CD14-positive monocyte (primary cell): ENCODE measurements at regions not wholly inside any gene's neighbourhood (a gene's known extent, or its start where the extent isn't known, plus 50 kb on each side); places are given as distances from the start of the nearest gene placed in this dataset.

Experiments
- DNase-seq, 3 donors: peaks; one replicate each; pipeline ENCODE4 v3.0.0-alpha.2; 2011 to 2022
- H2AFZ ChIP-seq: 2 replicates; pipeline ENCODE4 v1.6.0; 2012; ENCODE audit warnings: mild to moderate bottlenecking, low read depth, low read length, inconsistent platforms; ENCODE audit not compliant: insufficient read depth, poor library complexity, severe bottlenecking
- H3K27ac ChIP-seq, 2 donors: 1 replicate in 1 of 2; 2 replicates in 1 of 2; pipeline ENCODE4 v1.5.1; 2012 to 2013; ENCODE audit warnings: low read length in 2 of 2, control low read depth in 1 of 2, inconsistent platforms in 1 of 2, low read depth in 1 of 2, mild to moderate bottlenecking in 1 of 2
- H3K27me3 ChIP-seq, 2 donors: one replicate each; pipeline versions ENCODE4 v1.6.0 to v1.6.1; 2011 to 2013; ENCODE audit warnings: low read length in 2 of 2; ENCODE audit not compliant: control insufficient read depth in 2 of 2, insufficient read depth in 2 of 2
- H3K36me3 ChIP-seq, 2 donors: replicated peaks in 1 of 2; 1 replicate in 1 of 2; 2 replicates in 1 of 2; pipeline versions ENCODE4 v1.5.1 to v1.6.1; 2012 to 2013; ENCODE audit warnings: low read length in 2 of 2, control low read depth in 1 of 2, inconsistent platforms in 1 of 2, mild to moderate bottlenecking in 1 of 2; ENCODE audit not compliant: insufficient read depth in 2 of 2, control insufficient read depth in 1 of 2
- H3K4me1 ChIP-seq, 2 donors: 1 replicate in 1 of 2; 2 replicates in 1 of 2; pipeline versions ENCODE4 v1.5.1 to v1.6.1; 2012 to 2013; ENCODE audit warnings: low read length in 2 of 2, control low read depth in 1 of 2, inconsistent platforms in 1 of 2, mild to moderate bottlenecking in 1 of 2, moderate library complexity in 1 of 2; ENCODE audit not compliant: insufficient read depth in 2 of 2, control insufficient read depth in 1 of 2
- H3K4me2 ChIP-seq: replicated peaks from 2 replicates; pipeline ENCODE3; 2012; ENCODE audit warnings: low read length, moderate library complexity, mild to moderate bottlenecking; ENCODE audit not compliant: poor library complexity, severe bottlenecking; ENCODE audit errors: extremely low read depth
- H3K4me3 ChIP-seq, 3 experiments: fragments of 200-600 bp in 1 of 3; sonication (generic) in 1 of 3; replicated peaks in 1 of 3; 1 replicate in 2 of 3; 2 replicates in 1 of 3; pipeline ENCODE4 v1.5.1; 2011 to 2013; ENCODE audit warnings: low read length in 3 of 3, mild to moderate bottlenecking in 3 of 3, control low read depth in 2 of 3, low read depth in 2 of 3, inconsistent platforms in 1 of 3, moderate library complexity in 1 of 3
- H3K79me2 ChIP-seq: 2 replicates; pipeline ENCODE4 v1.6.0; 2012; ENCODE audit warnings: mild to moderate bottlenecking, control low read depth, inconsistent platforms, low read length, moderate library complexity; ENCODE audit not compliant: insufficient read depth
- H3K9ac ChIP-seq: 2 replicates; pipeline ENCODE4 v1.6.0; 2017; ENCODE audit warnings: low read length, mild to moderate bottlenecking; ENCODE audit not compliant: insufficient read depth, poor library complexity, severe bottlenecking
- H3K9me3 ChIP-seq, 2 donors: replicated peaks in 1 of 2; 1 replicate in 1 of 2; 2 replicates in 1 of 2; pipeline versions ENCODE4 v1.5.1 to v1.6.1; 2012 to 2013; ENCODE audit warnings: low read length in 2 of 2, control low read depth in 1 of 2; ENCODE audit not compliant: control insufficient read depth in 1 of 2, insufficient read depth in 1 of 2
- H4K20me1 ChIP-seq: 2 replicates; pipeline ENCODE4 v1.6.0; 2012; ENCODE audit warnings: mild to moderate bottlenecking, low read length, control low read depth, moderate library complexity; ENCODE audit not compliant: insufficient read depth
- H3K27ac Mint-ChIP-seq, 7 donors: one replicate each; pipeline ENCODE4 v1.8.0; 2020; ENCODE audit warnings: mild to moderate bottlenecking in 7 of 7, mixed read lengths in 7 of 7, moderate library complexity in 6 of 7, inconsistent platforms in 2 of 7
- H3K27me3 Mint-ChIP-seq, 3 donors: one replicate each; pipeline ENCODE4 v1.8.0; 2021 to 2022; ENCODE audit warnings: low read depth in 3 of 3, mild to moderate bottlenecking in 3 of 3, mixed read lengths in 3 of 3, moderate library complexity in 3 of 3, inconsistent platforms in 1 of 3
- H3K36me3 Mint-ChIP-seq, 2 donors: one replicate each; pipeline ENCODE4 v1.8.0; 2020; ENCODE audit warnings: mixed read lengths in 2 of 2, inconsistent platforms in 1 of 2, mild to moderate bottlenecking in 1 of 2
- H3K4me1 Mint-ChIP-seq: one replicate; pipeline ENCODE4 v1.8.0; 2020; ENCODE audit warnings: mild to moderate bottlenecking, mixed read lengths
- H3K4me3 Mint-ChIP-seq, 2 donors: one replicate each; pipeline ENCODE4 v1.8.0; 2020; ENCODE audit warnings: mild to moderate bottlenecking in 2 of 2, mixed read lengths in 2 of 2, moderate library complexity in 1 of 2
- H3K9me3 Mint-ChIP-seq, 7 donors: one replicate each; pipeline ENCODE4 v1.8.0; 2020 to 2022; ENCODE audit warnings: mixed read lengths in 7 of 7, mild to moderate bottlenecking in 6 of 7, moderate library complexity in 6 of 7, inconsistent platforms in 2 of 7
- CTCF ChIP-seq: fragments of 200-600 bp; IDR thresholded peaks from one replicate; pipeline ENCODE4 v1.8.0; 2022; ENCODE audit warnings: antibody characterized with exemption, mild to moderate bottlenecking
- WGBS: methylation state at CpG from one replicate; pipeline ENCODE4 v1.1.5; 2013; ENCODE audit warnings: missing lambda C conversion rate; ENCODE audit not compliant: insufficient coverage; 5-methylcytosine and 5-hydroxymethylcytosine counted together
- intact Hi-C, 2 donors: fragments of 100-400 bp; cut with micrococcal nuclease; formaldehyde crosslinking; loops; one replicate each; pipeline versions ENCODE4 v1.15.0 to v1.15.1; 2023

DNA sequence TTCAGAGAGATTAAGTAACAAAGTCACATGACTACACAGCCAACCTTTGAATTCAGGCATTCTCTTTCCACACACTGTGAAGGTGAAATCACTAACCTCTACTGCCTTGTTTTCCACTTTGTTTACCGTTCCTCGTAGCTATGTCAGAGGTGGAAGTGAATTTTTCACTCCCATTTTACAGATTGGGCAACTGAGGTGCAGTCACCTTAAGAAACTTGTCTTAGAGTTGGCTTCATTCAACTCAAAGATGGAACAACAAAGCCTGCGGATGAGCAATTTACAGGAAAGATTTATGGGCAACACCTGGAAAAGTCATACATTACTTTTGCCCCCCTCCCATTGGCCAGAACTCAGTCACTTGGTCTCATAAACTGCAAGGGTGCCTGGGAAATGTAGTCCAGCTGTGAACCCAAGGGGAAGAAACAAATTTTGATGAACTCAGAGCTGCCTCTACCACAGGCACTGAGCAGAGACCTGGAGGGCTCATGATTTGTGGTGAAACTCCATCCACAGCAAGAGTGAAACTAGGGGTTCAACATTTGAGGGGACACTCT lies 784.6 kb upstream of the EEF2KMT start:
- Mint-ChIP-seq H3K4me1 (no peaks in the 10 kb centered on the region), H3K36me3 (no peaks in the 10 kb centered on the region), H3K9me3 (peaks cover 0 to 10% (median 5%) of the 10 kb centered on the region in 7 donors), H3K4me3 (no peak overlapping the region), H3K27ac (no peak overlapping the region), H3K27me3 (no peaks in the 10 kb centered on the region)
- intact Hi-C loops = no loop called here
- H3K27me3 ChIP-seq = no peaks in the 10 kb centered on the region
- H3K4me1 ChIP-seq = no peaks in the 10 kb centered on the region
- no peak overlapping the region for H3K9ac ChIP-seq
- no peaks in the 10 kb centered on the region for H3K79me2 ChIP-seq
- H3K4me2 ChIP-seq = no peak overlapping the region
- peaks cover 0 to 5% of the 10 kb centered on the region in 2 donors for H3K9me3 ChIP-seq
- TF ChIP-seq CTCF = no peak
- H3K27ac ChIP-seq = no peak overlapping the region
- H4K20me1 ChIP-seq = no peaks in the 10 kb centered on the region
- DNase-seq = no peak
- H2AFZ ChIP-seq = no peak overlapping the region
- 100% methylated on average over 1 of the region's 3 CpGs for WGBS
- no peak overlapping the region for H3K4me3 ChIP-seq
- no peaks in the 10 kb centered on the region for H3K36me3 ChIP-seq

DNA sequence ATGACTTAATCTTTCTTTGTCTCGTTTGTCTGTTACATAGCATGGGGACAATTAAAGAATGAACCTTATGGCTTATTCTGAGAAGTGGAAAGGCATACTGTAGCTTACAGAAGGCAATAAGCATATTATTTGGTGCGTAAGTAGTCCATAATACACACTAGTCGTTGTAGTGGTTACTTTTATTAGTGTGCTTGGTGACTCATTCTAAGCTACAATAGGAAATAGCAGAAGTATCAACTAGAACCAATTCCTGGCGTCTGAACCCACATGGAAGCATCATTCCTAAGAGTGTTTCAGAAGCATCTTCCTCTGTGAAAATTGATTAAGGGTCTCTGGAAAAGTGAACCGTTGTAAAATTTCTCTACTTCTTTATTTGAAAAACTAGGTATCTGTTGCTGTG lies 777.8 kb upstream of the EEF2KMT start:
- no peak for DNase-seq
- Histone ChIP-seq H3K4me1 (no peaks in the 10 kb centered on the region), H3K9me3 (no peaks in the 10 kb centered on the region), H3K36me3 (no peaks in the 10 kb centered on the region), H3K27ac (no peak overlapping the region), H4K20me1 (no peaks in the 10 kb centered on the region), H3K9ac (no peak overlapping the region), H3K4me3 (no peak overlapping the region), H3K4me2 (no peak overlapping the region), H3K27me3 (no peaks in the 10 kb centered on the region), H3K79me2 (no peaks in the 10 kb centered on the region), H2AFZ (no peak overlapping the region)
- H3K4me1 Mint-ChIP-seq = no peaks in the 10 kb centered on the region
- intact Hi-C loops = no loop called here
- 83% methylated on average over 1 of the region's 5 CpGs for WGBS
- H3K27ac Mint-ChIP-seq = no peak overlapping the region
- no peaks in the 10 kb centered on the region for H3K36me3 Mint-ChIP-seq
- TF ChIP-seq CTCF = no peak
- H3K9me3 Mint-ChIP-seq = peaks cover 5 to 14% (median 8%) of the 10 kb centered on the region in 7 donors
- no peak overlapping the region for H3K4me3 Mint-ChIP-seq
- peaks cover 0 to 2% (median 0%) of the 10 kb centered on the region in 3 donors for H3K27me3 Mint-ChIP-seq
